MM.1S (cell line): ENCODE measurements at regions not wholly inside any gene's neighbourhood (a gene's known extent, or its start where the extent isn't known, plus 50 kb on each side); places are given as distances from the start of the nearest gene placed in this dataset.

Source experiments
- DNase-seq: peaks from one replicate; pipeline ENCODE4 v3.0.0-alpha.2; 2015
- H2AFZ ChIP-seq: fragments of 300-600 bp; sonication (generic); 2 replicates; pipeline ENCODE4 v1.6.0; 2016; ENCODE audit warnings: antibody characterized with exemption, low read length
- H3F3A ChIP-seq: fragments of 300-600 bp; sonication (generic); 2 replicates; pipeline ENCODE4 v1.6.1; 2016; ENCODE audit warnings: mild to moderate bottlenecking, antibody characterized with exemption, low read length, moderate library complexity, mixed read lengths; ENCODE audit not compliant: insufficient read depth
- H3K27ac ChIP-seq: fragments of 300-600 bp; sonication (generic); 2 replicates; pipeline ENCODE4 v1.5.1; 2016; ENCODE audit warnings: mild to moderate bottlenecking, low read length
- H3K27me3 ChIP-seq: fragments of 300-600 bp; sonication (generic); replicated peaks from 2 replicates; pipeline ENCODE4 v1.6.0; 2016; ENCODE audit warnings: low read length; ENCODE audit not compliant: insufficient read depth
- H3K36me3 ChIP-seq: fragments of 300-600 bp; sonication (generic); replicated peaks from 2 replicates; pipeline ENCODE4 v1.6.1; 2016; ENCODE audit warnings: mild to moderate bottlenecking, low read length, mixed read lengths; ENCODE audit not compliant: insufficient read depth
- H3K4me1 ChIP-seq: fragments of 300-600 bp; sonication (generic); 2 replicates; pipeline ENCODE4 v1.6.1; 2016; ENCODE audit warnings: low read length, mixed read lengths
- H3K4me2 ChIP-seq: fragments of 300-600 bp; sonication (generic); 2 replicates; pipeline ENCODE4 v1.6.0; 2016; ENCODE audit warnings: low read depth, low read length
- H3K4me3 ChIP-seq: fragments of 300-600 bp; sonication (generic); 2 replicates; pipeline ENCODE4 v1.5.1; 2016; ENCODE audit warnings: low read length, mixed read lengths
- H3K79me2 ChIP-seq: fragments of 300-600 bp; sonication (generic); 2 replicates; pipeline ENCODE4 v1.6.1; 2016; ENCODE audit warnings: mixed run types, low read length, mixed read lengths
- H3K9ac ChIP-seq: fragments of 300-600 bp; sonication (generic); 2 replicates; pipeline ENCODE4 v1.6.1; 2016; ENCODE audit warnings: low read length, mixed read lengths
- H3K9me2 ChIP-seq: fragments of 300-600 bp; sonication (generic); replicated peaks from 2 replicates; pipeline ENCODE4 v1.6.1; 2016; ENCODE audit warnings: mild to moderate bottlenecking, low read length, mixed read lengths; ENCODE audit not compliant: insufficient read depth
- H3K9me3 ChIP-seq: fragments of 300-600 bp; sonication (generic); replicated peaks from 2 replicates; pipeline ENCODE4 v1.6.1; 2016; ENCODE audit warnings: mild to moderate bottlenecking, low read length, mixed read lengths; ENCODE audit not compliant: insufficient read depth
- H4K20me1 ChIP-seq: fragments of 300-600 bp; sonication (generic); 2 replicates; pipeline ENCODE4 v1.6.1; 2016; ENCODE audit warnings: mild to moderate bottlenecking, low read length, moderate library complexity, mixed read lengths; ENCODE audit not compliant: insufficient read depth
- EZH2 ChIP-seq: fragments of 300-600 bp; sonication (generic); optimal IDR thresholded peaks from 2 replicates; pipeline ENCODE3; 2017; ENCODE audit warnings: low read depth, mild to moderate bottlenecking, antibody characterized with exemption, low read length, mixed read lengths
- EZH2phosphoT487 ChIP-seq: fragments of 300-600 bp; sonication (generic); IDR thresholded peaks from 2 replicates; pipeline ENCODE4 v1.6.1; 2018; ENCODE audit warnings: antibody characterized with exemption, low read length
- TF ChIP-seq, protein P1 (sequence below): fragments of 300-600 bp; sonication (generic); IDR thresholded peaks from 2 replicates; pipeline ENCODE4 v1.5.1; 2016; ENCODE audit warnings: antibody characterized with exemption, low read length, mixed read lengths

DNA sequence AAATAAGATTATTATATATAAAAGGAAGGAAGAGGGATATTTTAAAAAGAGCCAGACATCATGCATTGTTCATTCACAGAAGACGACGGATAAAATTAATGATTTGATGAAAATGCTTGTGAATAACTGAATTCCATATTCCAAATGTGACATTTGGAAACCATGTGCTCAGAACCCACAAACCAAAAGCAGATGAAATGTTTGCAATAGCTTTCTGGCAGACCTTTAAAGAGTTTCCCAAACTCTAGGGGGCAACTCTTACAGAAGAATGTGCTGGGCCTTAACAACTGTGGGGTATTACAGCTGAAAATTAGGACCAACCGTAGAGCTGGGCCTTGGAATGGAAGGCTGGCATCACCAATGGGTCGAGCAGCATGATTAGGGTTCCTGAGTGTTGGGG lies 471.0 kb downstream of the EFNA5 start:
- no peaks in the 10 kb centered on the region for H3F3A ChIP-seq
- H3K9me2 ChIP-seq = no peaks in the 10 kb centered on the region
- no peaks in the 10 kb centered on the region for H3K4me1 ChIP-seq
- no peaks in the 10 kb centered on the region for H4K20me1 ChIP-seq
- H3K9me3 ChIP-seq = no peaks in the 10 kb centered on the region
- H3K27ac ChIP-seq = no peak overlapping the region
- H3K27me3 ChIP-seq = no peaks in the 10 kb centered on the region
- TF ChIP-seq EZH2phosphoT487 = no peak
- TF ChIP-seq EZH2 = no peak
- TF ChIP-seq, protein P1, sequence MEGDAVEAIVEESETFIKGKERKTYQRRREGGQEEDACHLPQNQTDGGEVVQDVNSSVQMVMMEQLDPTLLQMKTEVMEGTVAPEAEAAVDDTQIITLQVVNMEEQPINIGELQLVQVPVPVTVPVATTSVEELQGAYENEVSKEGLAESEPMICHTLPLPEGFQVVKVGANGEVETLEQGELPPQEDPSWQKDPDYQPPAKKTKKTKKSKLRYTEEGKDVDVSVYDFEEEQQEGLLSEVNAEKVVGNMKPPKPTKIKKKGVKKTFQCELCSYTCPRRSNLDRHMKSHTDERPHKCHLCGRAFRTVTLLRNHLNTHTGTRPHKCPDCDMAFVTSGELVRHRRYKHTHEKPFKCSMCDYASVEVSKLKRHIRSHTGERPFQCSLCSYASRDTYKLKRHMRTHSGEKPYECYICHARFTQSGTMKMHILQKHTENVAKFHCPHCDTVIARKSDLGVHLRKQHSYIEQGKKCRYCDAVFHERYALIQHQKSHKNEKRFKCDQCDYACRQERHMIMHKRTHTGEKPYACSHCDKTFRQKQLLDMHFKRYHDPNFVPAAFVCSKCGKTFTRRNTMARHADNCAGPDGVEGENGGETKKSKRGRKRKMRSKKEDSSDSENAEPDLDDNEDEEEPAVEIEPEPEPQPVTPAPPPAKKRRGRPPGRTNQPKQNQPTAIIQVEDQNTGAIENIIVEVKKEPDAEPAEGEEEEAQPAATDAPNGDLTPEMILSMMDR = no peak
- no peak for DNase-seq
- no peak overlapping the region for H3K4me2 ChIP-seq
- H3K36me3 ChIP-seq = no peaks in the 10 kb centered on the region
- H3K9ac ChIP-seq = no peak overlapping the region
- H2AFZ ChIP-seq = no peak overlapping the region
- no peak overlapping the region for H3K4me3 ChIP-seq
- H3K79me2 ChIP-seq = no peaks in the 10 kb centered on the region

DNA sequence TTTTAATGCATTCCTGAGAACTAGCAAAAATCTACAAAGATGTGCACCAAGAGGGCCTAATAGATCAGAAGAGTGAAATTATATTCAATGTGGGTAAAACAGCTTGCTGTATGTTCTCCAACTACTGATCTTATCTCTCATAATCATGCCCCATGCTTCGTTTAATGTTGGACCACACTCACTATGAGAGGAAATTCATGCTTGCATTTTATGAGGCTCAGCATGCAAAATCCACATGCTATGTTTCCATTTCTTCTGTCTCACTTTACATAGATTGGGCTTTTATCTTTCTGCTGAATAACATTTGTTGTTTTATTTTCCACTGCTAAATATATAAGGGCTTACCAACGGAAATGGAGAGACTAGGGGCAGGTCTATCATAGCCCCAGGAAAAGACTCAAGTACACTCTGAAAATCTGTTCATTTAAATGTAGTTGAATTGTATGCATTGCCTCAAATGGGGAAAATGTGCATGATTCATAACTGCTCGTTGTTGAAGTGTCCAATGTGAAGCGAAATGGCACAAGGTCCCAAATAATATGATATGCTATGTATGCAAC lies 474.2 kb downstream of the EFNA5 start:
- Histone ChIP-seq H3K27me3 (no peaks in the 10 kb centered on the region), H3K4me1 (no peaks in the 10 kb centered on the region), H3K27ac (no peak overlapping the region), H3F3A (no peaks in the 10 kb centered on the region), H3K4me2 (no peak overlapping the region), H3K79me2 (no peaks in the 10 kb centered on the region), H3K9ac (no peak overlapping the region), H4K20me1 (no peaks in the 10 kb centered on the region), H2AFZ (no peak overlapping the region), H3K4me3 (no peak overlapping the region), H3K9me3 (no peaks in the 10 kb centered on the region), H3K36me3 (no peaks in the 10 kb centered on the region), H3K9me2 (no peaks in the 10 kb centered on the region)
- TF ChIP-seq EZH2 (no peak), EZH2phosphoT487 (no peak)
- TF ChIP-seq, protein P1 = no peak
- DNase-seq = no peak

DNA sequence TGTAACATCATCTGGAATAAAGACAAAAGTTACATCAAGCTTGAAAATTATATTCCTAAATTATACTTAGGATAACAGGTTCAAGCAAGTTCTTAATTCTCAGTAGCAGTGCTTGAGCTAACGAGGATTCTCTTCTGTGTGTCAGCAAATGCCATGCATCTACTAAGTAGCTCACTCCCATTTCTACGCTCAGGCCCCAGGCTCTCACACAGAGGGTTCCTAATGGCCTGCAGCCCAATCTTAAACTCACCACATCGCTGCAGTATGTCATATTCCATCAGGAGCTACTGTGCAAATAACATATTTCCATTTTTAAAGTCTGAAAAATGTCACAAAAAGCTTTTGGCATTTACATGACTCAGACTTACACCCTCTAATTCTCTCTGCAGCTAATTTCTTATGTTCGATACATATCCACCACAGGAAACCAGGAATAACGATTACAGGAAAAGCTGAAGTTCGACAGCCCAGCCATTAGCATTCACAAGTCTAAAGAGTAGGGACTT lies 474.8 kb downstream of the EFNA5 start:
- Histone ChIP-seq H3K9me2 (no peaks in the 10 kb centered on the region), H4K20me1 (no peaks in the 10 kb centered on the region), H3K4me3 (no peak overlapping the region), H3K9me3 (no peaks in the 10 kb centered on the region), H3K9ac (no peak overlapping the region), H3K36me3 (no peaks in the 10 kb centered on the region), H3K27ac (no peak overlapping the region), H3K79me2 (no peaks in the 10 kb centered on the region), H3K4me1 (no peaks in the 10 kb centered on the region), H3K27me3 (no peaks in the 10 kb centered on the region), H2AFZ (no peak overlapping the region), H3F3A (no peaks in the 10 kb centered on the region), H3K4me2 (no peak overlapping the region)
- TF ChIP-seq EZH2phosphoT487 (no peak), EZH2 (no peak)
- TF ChIP-seq, protein P1 = no peak
- DNase-seq = no peak
